SKM-1 (cell line): ENCODE measurements at regions not wholly inside any gene's neighbourhood (a gene's known extent, or its start where the extent isn't known, plus 50 kb on each side); places are given as distances from the start of the nearest gene placed in this dataset.

ENCODE experiments used
- DNase-seq: peaks from one replicate; lab custom pipeline; 2025; ENCODE audit not compliant: unreplicated experiment; lab: John Stamatoyannopoulos, UW

GRCh38 chr2:128380061-128380889, 61.6 kb upstream of the HS6ST1 start:
- DNase-seq = no peak

- DNase-seq = no peak
Measured at GRCh38 chr2:128380961-128381938, 62.6 kb upstream of the HS6ST1 start.

GRCh38 chr2:128384446-128384845, 65.8 kb upstream of the HS6ST1 start:
- DNase-seq = no peak

GRCh38 chr2:128384956-128385355, 66.3 kb upstream of the HS6ST1 start:
- DNase-seq = no peak

- no peak for DNase-seq
Measured at GRCh38 chr2:128385365-128385764, 66.7 kb upstream of the HS6ST1 start.

- no peak for DNase-seq
Measured at GRCh38 chr2:128386066-128386465, 67.4 kb upstream of the HS6ST1 start.

GRCh38 chr2:128388499-128388941, 69.9 kb upstream of the HS6ST1 start:
- no peak for DNase-seq

GRCh38 chr2:128389388-128390086, 70.9 kb upstream of the HS6ST1 start:
- no peak for DNase-seq

- DNase-seq = no peak
Measured at GRCh38 chr2:128390256-128390990, 71.8 kb upstream of the HS6ST1 start.

- DNase-seq = no peak
Measured at GRCh38 chr2:128390991-128391630, 72.4 kb upstream of the HS6ST1 start.

GRCh38 chr2:128391679-128392078, 73.0 kb upstream of the HS6ST1 start:
- DNase-seq = no peak

- no peak for DNase-seq
Measured at GRCh38 chr2:128392207-128392606, 73.5 kb upstream of the HS6ST1 start.

- no peak for DNase-seq
Measured at GRCh38 chr2:128394007-128394730, 75.5 kb upstream of the HS6ST1 start.

GRCh38 chr2:128395196-128395595, 76.5 kb upstream of the HS6ST1 start:
- DNase-seq = no peak

- DNase-seq = no peak
Measured at GRCh38 chr2:128395640-128396499, 77.2 kb upstream of the HS6ST1 start.

GRCh38 chr2:128396500-128396891, 77.8 kb upstream of the HS6ST1 start:
- DNase-seq = no peak

GRCh38 chr2:128396946-128397345, 78.3 kb upstream of the HS6ST1 start:
- DNase-seq = no peak

GRCh38 chr2:128399256-128399655, 80.6 kb upstream of the HS6ST1 start:
- DNase-seq = no peak
